ENCODE measurements at regions not wholly inside any gene's neighbourhood (a gene's known extent, or its start where the extent isn't known, plus 50 kb on each side); places are given as distances from the start of the nearest gene placed in this dataset.

GRCh38 chr6:85126485-85127167 is 323.3 kb upstream of the NT5E start:
- Histone ChIP-seq H3K4me2 (replicated peaks; ENCODE audit: extremely low read depth, low read length, poor library complexity, severe bottlenecking) (no peak overlapping the region), H3K9ac (ENCODE audit: insufficient read depth, low read length, poor library complexity, severe bottlenecking) (no peak overlapping the region), H3K9me3 (replicated peaks in 1 of 2; ENCODE audit: control insufficient read depth in 1 of 2, insufficient read depth in 1 of 2, low read length in 2 of 2) (no peaks in the 10 kb centered on the region), H3K27ac (ENCODE audit: low read depth in 1 of 2, low read length in 2 of 2) (no peak overlapping the region), H3K79me2 (ENCODE audit: insufficient read depth, low read length) (no peaks in the 10 kb centered on the region), H3K4me1 (ENCODE audit: control insufficient read depth in 1 of 2, insufficient read depth in 2 of 2, low read length in 2 of 2) (no peaks in the 10 kb centered on the region), H4K20me1 (ENCODE audit: insufficient read depth, low read length) (no peaks in the 10 kb centered on the region), H3K4me3 (replicated peaks in 1 of 3; ENCODE audit: low read depth in 2 of 3, low read length in 3 of 3) (no peak overlapping the region), H2AFZ (ENCODE audit: insufficient read depth, low read depth, low read length, poor library complexity, severe bottlenecking) (no peak overlapping the region), H3K27me3 (ENCODE audit: control insufficient read depth in 2 of 2, insufficient read depth in 2 of 2, low read length in 2 of 2) (no peaks in the 10 kb centered on the region), H3K36me3 (replicated peaks in 1 of 2; ENCODE audit: control insufficient read depth in 1 of 2, insufficient read depth in 2 of 2, low read length in 2 of 2) (no peaks in the 10 kb centered on the region)
- 30% methylated on average over 8 of the region's 11 CpGs for WGBS (ENCODE audit: insufficient coverage)
- no peak overlapping the region for H3K4me3 Mint-ChIP-seq
- intact Hi-C loops (cut with micrococcal nuclease): no loop called here
- no peaks in the 10 kb centered on the region for H3K9me3 Mint-ChIP-seq
- H3K4me1 Mint-ChIP-seq: no peaks in the 10 kb centered on the region
- no peak overlapping the region for H3K27ac Mint-ChIP-seq
- DNase-seq: no peak
- H3K36me3 Mint-ChIP-seq: no peaks in the 10 kb centered on the region
- TF ChIP-seq, protein P1, sequence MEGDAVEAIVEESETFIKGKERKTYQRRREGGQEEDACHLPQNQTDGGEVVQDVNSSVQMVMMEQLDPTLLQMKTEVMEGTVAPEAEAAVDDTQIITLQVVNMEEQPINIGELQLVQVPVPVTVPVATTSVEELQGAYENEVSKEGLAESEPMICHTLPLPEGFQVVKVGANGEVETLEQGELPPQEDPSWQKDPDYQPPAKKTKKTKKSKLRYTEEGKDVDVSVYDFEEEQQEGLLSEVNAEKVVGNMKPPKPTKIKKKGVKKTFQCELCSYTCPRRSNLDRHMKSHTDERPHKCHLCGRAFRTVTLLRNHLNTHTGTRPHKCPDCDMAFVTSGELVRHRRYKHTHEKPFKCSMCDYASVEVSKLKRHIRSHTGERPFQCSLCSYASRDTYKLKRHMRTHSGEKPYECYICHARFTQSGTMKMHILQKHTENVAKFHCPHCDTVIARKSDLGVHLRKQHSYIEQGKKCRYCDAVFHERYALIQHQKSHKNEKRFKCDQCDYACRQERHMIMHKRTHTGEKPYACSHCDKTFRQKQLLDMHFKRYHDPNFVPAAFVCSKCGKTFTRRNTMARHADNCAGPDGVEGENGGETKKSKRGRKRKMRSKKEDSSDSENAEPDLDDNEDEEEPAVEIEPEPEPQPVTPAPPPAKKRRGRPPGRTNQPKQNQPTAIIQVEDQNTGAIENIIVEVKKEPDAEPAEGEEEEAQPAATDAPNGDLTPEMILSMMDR (IDR thresholded peaks at IDR 0.05): no peak
- H3K27me3 Mint-ChIP-seq (ENCODE audit: low read depth in 3 of 3): peaks cover 2 to 3% (median 2%) of the 10 kb centered on the region in 3 donors

DNA sequence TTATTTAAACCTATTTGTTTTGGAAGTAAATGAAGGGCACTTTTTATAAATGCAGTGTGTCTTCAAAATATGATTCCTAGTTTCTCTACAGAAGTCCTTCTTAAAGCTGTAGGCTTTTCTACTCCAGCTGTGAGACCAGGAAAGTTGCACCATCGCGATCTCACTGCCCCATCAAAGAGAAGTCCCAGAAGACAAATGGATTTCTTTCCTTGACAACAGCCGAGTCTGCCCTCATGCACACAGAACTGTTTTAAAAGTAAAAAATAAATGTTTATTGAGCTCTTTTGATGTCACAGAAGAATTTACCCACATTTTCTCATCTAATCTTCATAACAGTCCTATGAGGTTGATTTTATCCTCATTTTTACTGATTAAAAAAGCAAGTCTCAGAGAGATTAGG is 324.4 kb upstream of the NT5E start:
- Mint-ChIP-seq H3K4me3 (no peak overlapping the region), H3K27ac (no peak overlapping the region), H3K9me3 (no peaks in the 10 kb centered on the region), H3K4me1 (no peaks in the 10 kb centered on the region), H3K36me3 (no peaks in the 10 kb centered on the region), H3K27me3 (ENCODE audit: low read depth in 3 of 3) (peaks cover 2 to 3% (median 2%) of the 10 kb centered on the region in 3 donors)
- Histone ChIP-seq H3K27ac (ENCODE audit: low read depth in 1 of 2, low read length in 2 of 2) (no peak overlapping the region), H3K4me2 (replicated peaks; ENCODE audit: extremely low read depth, low read length, poor library complexity, severe bottlenecking) (no peak overlapping the region), H3K4me3 (replicated peaks in 1 of 3; ENCODE audit: low read depth in 2 of 3, low read length in 3 of 3) (no peak overlapping the region), H3K9ac (ENCODE audit: insufficient read depth, low read length, poor library complexity, severe bottlenecking) (no peak overlapping the region), H4K20me1 (ENCODE audit: insufficient read depth, low read length) (no peaks in the 10 kb centered on the region), H3K79me2 (ENCODE audit: insufficient read depth, low read length) (no peaks in the 10 kb centered on the region), H2AFZ (ENCODE audit: insufficient read depth, low read depth, low read length, poor library complexity, severe bottlenecking) (no peak overlapping the region), H3K27me3 (ENCODE audit: control insufficient read depth in 2 of 2, insufficient read depth in 2 of 2, low read length in 2 of 2) (no peaks in the 10 kb centered on the region), H3K4me1 (ENCODE audit: control insufficient read depth in 1 of 2, insufficient read depth in 2 of 2, low read length in 2 of 2) (no peaks in the 10 kb centered on the region), H3K36me3 (replicated peaks in 1 of 2; ENCODE audit: control insufficient read depth in 1 of 2, insufficient read depth in 2 of 2, low read length in 2 of 2) (no peaks in the 10 kb centered on the region), H3K9me3 (replicated peaks in 1 of 2; ENCODE audit: control insufficient read depth in 1 of 2, insufficient read depth in 1 of 2, low read length in 2 of 2) (no peaks in the 10 kb centered on the region)
- no peak for DNase-seq
- WGBS (ENCODE audit: insufficient coverage): 58% methylated on average over 2 of the region's 3 CpGs
- intact Hi-C loops (cut with micrococcal nuclease): no loop called here
- TF ChIP-seq, protein P1 (IDR thresholded peaks at IDR 0.05): no peak

Measured in CD14-positive monocyte (primary cell).